ENCODE measurements at regions not wholly inside any gene's neighbourhood (a gene's known extent, or its start where the extent isn't known, plus 50 kb on each side); places are given as distances from the start of the nearest gene placed in this dataset.

GRCh38 chr4:107194005-107194404, 157.9 kb upstream of the DKK2 start:
- TF ChIP-seq MAFK (IDR thresholded peaks at IDR 0.05; ENCODE audit: low read depth, low read length) (no peak), CTCF (conservative IDR thresholded peaks at IDR 0.05; ENCODE audit: low read depth, low read length) (no peak), RAD21 (IDR thresholded peaks at IDR 0.05; ENCODE audit: low read length) (no peak), POLR2A (IDR thresholded peaks at IDR 0.05; ENCODE audit: low read depth, low read length) (no peak), CEBPB (IDR thresholded peaks at IDR 0.05; ENCODE audit: low read depth, low read length) (no peak), RCOR1 (IDR thresholded peaks at IDR 0.05; ENCODE audit: insufficient replicate concordance, low read length) (no peak), USF2 (IDR thresholded peaks at IDR 0.05; ENCODE audit: low read depth, low read length) (no peak), CHD1 (IDR thresholded peaks at IDR 0.05; ENCODE audit: low read depth, low read length) (no peak), FOS (IDR thresholded peaks at IDR 0.05; ENCODE audit: low read depth, low read length) (no peak), NFE2L2 (IDR thresholded peaks at IDR 0.05; ENCODE audit: low read depth, low read length) (no peak), MXI1 (IDR thresholded peaks at IDR 0.05; ENCODE audit: borderline replicate concordance, low read depth, low read length) (no peak), RFX5 (IDR thresholded peaks at IDR 0.05; ENCODE audit: low read depth, low read length) (no peak), BHLHE40 (IDR thresholded peaks at IDR 0.05; ENCODE audit: low read depth, low read length) (no peak), SMC3 (IDR thresholded peaks at IDR 0.05; ENCODE audit: low read depth, low read length) (no peak)
